ENCODE measurements at regions not wholly inside any gene's neighbourhood (a gene's known extent, or its start where the extent isn't known, plus 50 kb on each side); places are given as distances from the start of the nearest gene placed in this dataset.

DNA sequence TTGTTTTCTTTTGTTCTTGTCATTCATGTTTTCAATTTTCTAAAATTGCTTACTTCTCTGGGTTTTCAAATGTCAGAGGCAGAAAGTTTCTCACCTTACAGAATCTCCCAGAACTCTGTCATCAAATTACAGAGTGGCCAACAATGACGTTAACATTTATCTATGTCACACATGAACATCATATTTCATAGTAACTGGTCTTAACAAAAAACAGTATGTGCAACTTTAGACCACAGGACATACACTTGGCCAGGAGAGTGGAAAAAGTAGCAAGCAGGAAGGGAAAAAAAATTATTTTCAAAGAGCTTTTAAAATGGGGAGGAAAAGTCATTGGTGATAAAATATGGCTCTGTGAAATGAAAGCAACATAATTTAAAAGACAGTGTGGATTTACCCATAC, 426.5 kb downstream of the MED13L start:
- no peak for ATAC-seq
- no peaks in the 10 kb centered on the region for H3K4me1 Mint-ChIP-seq
- peaks cover 4 to 15% (median 7%) of the 10 kb centered on the region in 5 donors for H3K27me3 Mint-ChIP-seq
- POLR2A ChIA-PET, result no interaction called here
- DNase-seq, result no peak
- peaks cover 0 to 8% (median 0%) of the 10 kb centered on the region in 9 donors for H3K9me3 Mint-ChIP-seq
- H3K27ac Mint-ChIP-seq, result no peak overlapping the region
- peaks cover 0 to 12% (median 0%) of the 10 kb centered on the region in 3 donors for H3K36me3 Mint-ChIP-seq
- no peak overlapping the region for H3K4me3 Mint-ChIP-seq

DNA sequence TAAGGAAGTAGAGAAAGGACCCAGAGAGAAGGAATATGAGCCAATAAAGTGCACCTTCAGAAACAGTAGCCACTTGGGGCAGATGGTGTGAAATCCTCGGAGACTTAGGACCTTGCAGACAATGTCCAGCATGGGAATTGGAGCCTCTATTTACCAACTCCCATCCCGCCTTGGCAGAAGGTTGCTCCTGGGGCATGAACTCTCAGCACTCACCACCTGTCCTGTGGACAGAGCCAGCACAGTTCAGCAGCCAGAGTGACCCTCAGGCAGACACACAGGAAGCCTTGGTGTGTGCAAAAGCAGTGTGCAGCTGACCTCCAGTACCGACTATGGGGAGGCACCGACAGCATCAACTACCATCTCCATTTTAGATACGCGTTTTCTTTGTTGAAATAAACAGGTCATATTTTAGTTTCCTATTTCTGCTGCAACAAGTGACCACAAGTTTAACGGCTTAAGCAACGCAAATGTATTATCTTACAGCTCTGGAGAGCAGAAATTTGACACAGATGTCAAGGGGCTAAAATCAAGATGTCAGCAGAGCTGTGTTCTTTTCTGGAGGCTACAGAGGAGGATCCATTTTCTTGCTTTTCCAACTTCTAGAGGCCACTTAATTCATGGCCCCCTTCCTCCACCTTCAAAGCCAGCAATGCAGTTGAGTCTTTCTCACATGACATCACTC, 428.1 kb downstream of the MED13L start:
- POLR2A ChIA-PET, result no interaction called here
- H3K27me3 Mint-ChIP-seq, result peaks cover 4 to 18% (median 7%) of the 10 kb centered on the region in 5 donors
- no peaks in the 10 kb centered on the region for H3K4me1 Mint-ChIP-seq
- no peak overlapping the region for H3K27ac Mint-ChIP-seq
- DNase-seq (no peak), ATAC-seq (no peak)
- peaks cover 0 to 12% (median 0%) of the 10 kb centered on the region in 3 donors for H3K36me3 Mint-ChIP-seq
- peaks cover 0 to 8% (median 0%) of the 10 kb centered on the region in 9 donors for H3K9me3 Mint-ChIP-seq
- no peak overlapping the region for H3K4me3 Mint-ChIP-seq

DNA sequence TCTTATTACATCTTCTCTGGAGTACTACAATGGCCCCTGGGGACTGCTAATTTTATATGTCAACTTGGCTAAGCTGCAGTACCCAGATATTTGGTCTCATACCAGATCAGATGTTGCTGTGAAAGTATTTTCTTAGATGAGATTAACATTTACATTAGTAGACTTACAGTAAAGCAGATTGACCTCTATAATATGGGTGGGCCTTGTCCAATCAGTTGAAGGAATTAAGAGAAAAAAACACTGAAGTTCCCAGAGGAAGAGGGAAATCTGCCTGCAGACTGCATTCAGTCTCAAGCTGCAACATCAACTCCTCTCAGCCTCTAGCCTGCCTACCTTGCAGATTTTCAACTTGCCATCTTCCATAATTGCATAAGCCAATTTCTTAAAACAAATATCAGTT, 430.1 kb downstream of the MED13L start:
- Mint-ChIP-seq H3K27ac (no peak overlapping the region), H3K36me3 (peaks cover 0 to 9% (median 0%) of the 10 kb centered on the region in 3 donors), H3K9me3 (peaks cover 0 to 8% (median 0%) of the 10 kb centered on the region in 9 donors), H3K27me3 (peaks cover 4 to 27% (median 8%) of the 10 kb centered on the region in 5 donors), H3K4me3 (no peak overlapping the region), H3K4me1 (no peaks in the 10 kb centered on the region)
- ATAC-seq (no peak), DNase-seq (no peak)
- POLR2A ChIA-PET, result no interaction called here

DNA sequence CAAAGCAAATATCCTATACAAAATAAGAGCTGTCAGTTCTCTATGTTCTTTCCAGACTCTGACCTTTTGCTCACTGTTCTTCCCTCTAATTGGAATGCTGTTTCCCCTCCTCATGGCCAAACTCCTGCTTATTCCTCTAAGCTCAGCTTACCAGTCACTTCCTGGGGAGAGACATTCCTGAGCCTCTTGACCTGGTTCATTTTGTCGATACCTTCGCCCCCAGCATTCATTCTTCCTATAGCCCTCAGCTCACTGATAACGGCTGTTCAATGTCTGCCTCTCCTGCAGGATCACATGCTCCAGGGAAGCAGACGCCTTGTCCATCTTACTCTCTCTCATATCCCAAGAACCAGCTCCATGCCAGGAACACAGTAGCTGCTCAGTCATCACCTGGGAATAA, 431.0 kb downstream of the MED13L start:
- POLR2A ChIA-PET, result no interaction called here
- Mint-ChIP-seq H3K4me1 (no peaks in the 10 kb centered on the region), H3K27ac (peak overlapping the region in 1 of 10 donors; percentile 51), H3K36me3 (peaks cover 0 to 7% (median 0%) of the 10 kb centered on the region in 3 donors), H3K9me3 (peaks cover 0 to 8% (median 0%) of the 10 kb centered on the region in 9 donors), H3K27me3 (peaks cover 4 to 26% (median 6%) of the 10 kb centered on the region in 5 donors), H3K4me3 (no peak overlapping the region)
- no peak for ATAC-seq
- no peak for DNase-seq

DNA sequence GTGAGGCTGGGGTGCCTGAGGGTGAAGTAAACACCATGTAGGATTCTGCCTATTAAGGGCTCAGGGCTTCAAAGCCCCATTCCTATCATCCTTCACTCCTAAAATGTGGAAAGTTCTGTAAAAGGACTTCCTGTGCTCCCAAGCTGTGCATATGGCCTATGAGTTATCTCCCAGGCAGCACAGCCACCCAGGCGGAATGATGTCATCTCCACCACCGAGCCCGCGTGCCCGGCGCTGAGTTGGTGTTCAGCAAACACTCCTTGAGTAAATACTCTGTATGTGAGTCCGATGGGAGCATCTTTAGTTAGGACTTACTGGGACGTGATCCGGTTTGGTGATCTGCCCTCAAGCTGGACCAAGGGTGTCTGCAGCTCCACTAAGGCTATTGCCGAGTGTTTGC, 437.3 kb downstream of the MED13L start:
- H3K27me3 Mint-ChIP-seq, result peaks cover 5 to 28% (median 8%) of the 10 kb centered on the region in 5 donors

DNA sequence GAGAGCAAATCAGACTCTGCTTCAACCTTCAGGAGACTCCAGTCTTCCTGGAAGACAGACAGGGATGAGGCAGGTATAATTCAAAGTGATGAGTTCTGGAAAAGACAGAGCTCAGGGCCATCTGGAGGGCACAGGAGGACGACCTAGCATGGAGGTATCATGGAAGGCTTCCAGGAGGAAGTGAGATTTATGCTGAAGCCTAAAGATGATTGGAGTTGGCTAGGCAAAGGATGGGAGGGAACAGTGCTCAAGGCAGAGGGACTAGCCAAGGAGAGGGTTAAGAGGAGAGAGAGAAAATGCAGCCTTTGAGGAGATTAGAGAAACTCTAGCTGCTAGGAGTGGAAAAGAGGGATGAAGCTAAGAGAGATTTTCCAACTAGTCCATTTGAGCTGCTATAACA, 438.5 kb downstream of the MED13L start:
- Mint-ChIP-seq H3K27ac (no peak overlapping the region), H3K9me3 (peaks cover 0 to 2% (median 0%) of the 10 kb centered on the region in 9 donors), H3K4me1 (no peaks in the 10 kb centered on the region), H3K36me3 (no peaks in the 10 kb centered on the region), H3K27me3 (peaks cover 5 to 28% (median 8%) of the 10 kb centered on the region in 5 donors), H3K4me3 (no peak overlapping the region)
- no peak for ATAC-seq
- POLR2A ChIA-PET, result no interaction called here
- DNase-seq, result no peak

More for the DNA sequence above, 437.3 kb downstream of the MED13L start:
- Mint-ChIP-seq H3K36me3 (no peaks in the 10 kb centered on the region), H3K27ac (no peak overlapping the region), H3K9me3 (peaks cover 0 to 2% (median 0%) of the 10 kb centered on the region in 9 donors), H3K4me1 (no peaks in the 10 kb centered on the region), H3K4me3 (no peak overlapping the region)
- ATAC-seq, result no peak
- POLR2A ChIA-PET, result no interaction called here
- no peak for DNase-seq

DNA sequence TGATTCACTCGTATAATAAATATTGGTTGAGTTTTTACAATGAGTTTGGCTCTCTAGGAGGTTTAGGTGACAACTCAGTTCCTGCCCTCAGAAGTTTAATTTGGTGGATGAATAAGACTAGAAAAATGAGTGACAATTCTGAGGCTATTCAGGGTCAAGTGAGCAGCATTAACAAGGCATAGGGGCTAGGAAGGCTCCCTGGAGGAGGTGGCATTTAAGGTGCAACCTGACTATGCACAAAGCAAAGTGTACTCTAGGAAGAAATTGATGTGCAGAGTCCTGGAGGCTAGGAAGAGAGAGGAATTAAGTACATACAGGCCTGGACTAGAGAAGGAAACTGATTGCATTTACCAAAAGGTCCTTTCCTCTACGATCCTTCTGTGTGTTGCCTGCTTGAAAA, 440.3 kb downstream of the MED13L start:
- H3K36me3 Mint-ChIP-seq, result no peaks in the 10 kb centered on the region
- no peak for ATAC-seq
- H3K27me3 Mint-ChIP-seq, result peaks cover 6 to 30% (median 9%) of the 10 kb centered on the region in 5 donors
- peaks cover 0 to 2% (median 0%) of the 10 kb centered on the region in 9 donors for H3K9me3 Mint-ChIP-seq
- H3K4me3 Mint-ChIP-seq, result no peak overlapping the region
- DNase-seq, result no peak
- H3K4me1 Mint-ChIP-seq, result no peaks in the 10 kb centered on the region
- POLR2A ChIA-PET, result no interaction called here
- no peak overlapping the region for H3K27ac Mint-ChIP-seq

DNA sequence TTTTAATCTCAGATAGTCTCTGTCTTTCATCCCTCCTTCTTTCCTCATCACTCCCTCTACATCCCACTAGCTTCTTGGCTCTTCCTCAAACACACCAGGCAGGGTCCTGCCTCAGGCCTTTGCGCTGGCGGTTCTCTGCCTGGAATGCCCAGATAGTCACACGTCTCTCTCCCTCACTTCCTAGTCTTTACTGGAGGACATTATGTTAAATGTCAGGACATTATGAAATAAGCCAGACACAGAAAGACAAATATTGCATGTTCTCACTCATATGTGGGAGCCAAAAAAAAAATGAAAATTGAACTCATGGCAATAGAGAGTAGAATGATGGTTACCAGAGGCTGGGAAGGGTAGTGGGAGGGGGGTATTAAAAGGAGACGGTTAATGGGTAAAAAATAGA, 442.0 kb downstream of the MED13L start:
- no peak overlapping the region for H3K27ac Mint-ChIP-seq
- peaks cover 0 to 3% (median 0%) of the 10 kb centered on the region in 9 donors for H3K9me3 Mint-ChIP-seq
- H3K4me1 Mint-ChIP-seq, result no peaks in the 10 kb centered on the region
- peaks cover 6 to 29% (median 9%) of the 10 kb centered on the region in 5 donors for H3K27me3 Mint-ChIP-seq
- no peak overlapping the region for H3K4me3 Mint-ChIP-seq
- no peaks in the 10 kb centered on the region for H3K36me3 Mint-ChIP-seq
- no peak for DNase-seq
- ATAC-seq, result no peak
- POLR2A ChIA-PET, result no interaction called here

DNA sequence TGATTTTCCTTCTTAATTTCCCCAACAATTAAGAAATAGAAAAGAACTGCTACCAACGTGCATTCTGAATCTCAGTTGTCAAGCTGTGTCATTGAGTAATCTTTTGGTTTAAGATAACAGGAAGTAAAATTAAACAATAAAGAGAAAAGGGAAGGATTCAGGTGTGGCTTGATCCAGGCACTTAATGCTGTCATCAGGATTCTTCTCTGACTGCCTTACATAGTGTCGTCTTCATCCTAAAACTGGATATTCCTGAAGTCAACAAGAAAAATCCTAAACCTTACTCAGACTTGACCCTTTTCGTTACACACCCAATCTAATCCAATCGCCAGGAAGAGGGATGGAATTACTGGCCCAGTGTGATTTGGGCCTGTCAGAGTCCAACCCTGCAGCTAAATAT, 443.8 kb downstream of the MED13L start:
- DNase-seq, result no peak
- H3K9me3 Mint-ChIP-seq, result peaks cover 0 to 3% (median 0%) of the 10 kb centered on the region in 9 donors
- no peaks in the 10 kb centered on the region for H3K4me1 Mint-ChIP-seq
- H3K4me3 Mint-ChIP-seq, result no peak overlapping the region
- POLR2A ChIA-PET, result no interaction called here
- no peak overlapping the region for H3K27ac Mint-ChIP-seq
- no peaks in the 10 kb centered on the region for H3K36me3 Mint-ChIP-seq
- ATAC-seq, result no peak
- peaks cover 6 to 25% (median 9%) of the 10 kb centered on the region in 5 donors for H3K27me3 Mint-ChIP-seq

DNA sequence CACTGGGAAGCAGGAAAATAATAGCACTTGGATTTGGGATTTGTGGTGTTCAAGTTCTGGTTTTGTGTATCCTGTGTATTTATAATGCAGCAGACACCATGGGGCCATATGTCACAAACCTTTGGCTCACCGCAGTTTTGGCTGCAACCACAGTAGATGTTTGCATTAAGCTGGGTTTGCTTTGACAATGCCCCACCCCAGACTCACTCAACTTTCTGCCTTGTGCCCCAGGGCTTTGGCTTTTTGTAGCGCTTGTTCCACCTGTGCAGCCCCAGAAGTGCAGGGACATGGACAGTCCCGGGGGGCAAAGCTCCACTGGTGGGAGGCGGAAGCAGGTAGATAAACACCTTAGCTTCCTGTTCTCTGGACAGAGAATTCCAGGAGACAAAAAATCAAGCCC, 446.9 kb downstream of the MED13L start:
- DNase-seq, result no peak
- Mint-ChIP-seq H3K9me3 (peaks cover 0 to 6% (median 0%) of the 10 kb centered on the region in 9 donors), H3K36me3 (no peaks in the 10 kb centered on the region), H3K4me3 (no peak overlapping the region), H3K27ac (no peak overlapping the region), H3K4me1 (no peaks in the 10 kb centered on the region), H3K27me3 (peaks cover 2 to 29% (median 7%) of the 10 kb centered on the region in 5 donors)
- ATAC-seq, result no peak
- POLR2A ChIA-PET, result no interaction called here

DNA sequence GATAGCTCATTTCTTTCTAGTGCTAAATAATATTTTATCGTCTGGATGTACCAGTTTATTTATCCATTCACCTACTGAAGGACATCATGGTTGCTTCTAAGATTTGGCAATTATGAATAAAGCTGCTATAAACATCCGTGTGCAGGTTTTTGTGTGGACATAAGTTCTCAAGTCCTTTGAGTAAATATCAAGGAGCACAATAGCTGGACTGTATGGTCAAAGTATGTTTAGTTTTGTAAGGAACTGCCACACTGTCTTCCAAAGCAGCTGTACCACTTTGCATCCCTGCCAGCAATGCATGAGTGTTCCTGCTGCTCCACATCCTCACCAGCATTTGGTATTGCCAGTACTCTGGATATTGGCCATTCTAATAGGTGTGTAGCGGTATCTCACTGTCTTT, 447.4 kb downstream of the MED13L start:
- Mint-ChIP-seq H3K4me3 (no peak overlapping the region), H3K9me3 (peaks cover 0 to 6% (median 0%) of the 10 kb centered on the region in 9 donors), H3K36me3 (no peaks in the 10 kb centered on the region), H3K27me3 (peaks cover 0 to 25% (median 4%) of the 10 kb centered on the region in 5 donors), H3K27ac (no peak overlapping the region), H3K4me1 (no peaks in the 10 kb centered on the region)
- no peak for ATAC-seq
- POLR2A ChIA-PET, result no interaction called here
- DNase-seq, result no peak

DNA sequence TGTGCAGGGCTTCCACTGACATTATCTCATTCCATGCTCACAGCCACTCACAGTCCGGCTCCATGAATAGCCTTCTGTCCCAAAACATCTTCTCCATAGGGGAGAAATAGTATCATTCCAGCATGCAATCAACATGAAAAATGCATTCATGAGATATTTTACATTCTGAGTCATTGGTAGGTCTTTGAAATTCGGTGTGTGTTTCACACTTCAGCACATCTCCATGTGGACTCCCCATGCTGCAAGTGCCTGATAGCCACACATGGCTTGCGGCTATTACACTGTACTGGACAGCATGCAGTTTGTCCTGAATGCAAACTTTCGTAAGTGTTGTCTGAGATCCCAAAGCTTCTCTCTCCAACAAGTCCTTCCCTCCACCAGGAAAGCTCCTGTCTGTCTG, 449.3 kb downstream of the MED13L start:
- Mint-ChIP-seq H3K27me3 (peaks cover 1 to 28% (median 6%) of the 10 kb centered on the region in 5 donors), H3K27ac (no peak overlapping the region), H3K36me3 (no peaks in the 10 kb centered on the region), H3K4me1 (no peaks in the 10 kb centered on the region), H3K4me3 (no peak overlapping the region), H3K9me3 (peaks cover 0 to 6% (median 0%) of the 10 kb centered on the region in 9 donors)
- DNase-seq (no peak), ATAC-seq (no peak)
- POLR2A ChIA-PET, result no interaction called here

DNA sequence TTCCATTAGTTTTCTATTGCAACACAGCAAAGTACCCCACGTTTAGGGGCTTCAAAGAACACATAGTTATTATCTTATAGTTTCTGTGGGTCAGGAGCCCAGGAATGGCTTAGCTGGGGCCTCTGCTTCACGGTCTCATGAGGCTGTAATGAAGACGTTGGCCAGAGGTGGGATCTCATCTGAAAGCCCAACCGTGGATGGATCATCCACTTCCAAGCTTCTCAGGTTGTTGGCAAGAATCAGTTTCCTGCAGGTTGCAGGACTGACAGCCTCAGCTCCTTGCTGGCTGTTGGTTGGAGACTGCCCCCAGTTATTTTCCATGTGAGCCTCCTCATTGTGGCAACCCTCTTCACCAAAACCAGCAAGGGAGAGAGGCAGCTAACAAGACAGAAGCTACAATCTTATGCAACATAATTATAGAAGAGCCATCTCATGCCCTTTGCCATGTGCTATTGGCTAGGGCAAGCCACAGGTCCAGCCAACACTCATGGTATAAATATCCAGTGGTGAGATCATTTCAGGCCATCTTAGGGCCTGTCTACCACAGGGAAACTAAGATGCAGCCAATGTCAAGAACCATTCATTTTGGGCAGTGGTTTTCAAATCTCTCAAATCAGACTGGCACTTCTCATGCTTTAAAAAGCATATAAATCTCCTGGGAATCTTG, 452.4 kb downstream of the MED13L start:
- H3K27me3 Mint-ChIP-seq, result peaks cover 4 to 27% (median 8%) of the 10 kb centered on the region in 5 donors
- no peaks in the 10 kb centered on the region for H3K4me1 Mint-ChIP-seq
- no peak for DNase-seq
- H3K9me3 Mint-ChIP-seq, result peaks cover 0 to 3% (median 0%) of the 10 kb centered on the region in 9 donors
- H3K4me3 Mint-ChIP-seq, result no peak overlapping the region
- POLR2A ChIA-PET, result no interaction called here
- no peak for ATAC-seq
- H3K27ac Mint-ChIP-seq, result no peak overlapping the region
- no peaks in the 10 kb centered on the region for H3K36me3 Mint-ChIP-seq
